ENCODE measurements at regions not wholly inside any gene's neighbourhood (a gene's known extent, or its start where the extent isn't known, plus 50 kb on each side); places are given as distances from the start of the nearest gene placed in this dataset.

- Histone ChIP-seq H3K4me3 (replicated peaks in 1 of 2; ENCODE audit: low read depth in 1 of 2, low read length in 2 of 2) (no peak overlapping the region), H3K27ac (ENCODE audit: low read depth, low read length) (no peak overlapping the region), H3K4me1 (ENCODE audit: control insufficient read depth in 1 of 2, insufficient read depth in 2 of 2, low read length in 2 of 2) (no peaks in the 10 kb centered on the region), H3K9ac (ENCODE audit: low read length) (no peak overlapping the region), H3K4me2 (ENCODE audit: low read length) (no peak overlapping the region), H3K36me3 (ENCODE audit: control insufficient read depth in 1 of 2, insufficient read depth in 2 of 2, low read length in 2 of 2) (no peaks in the 10 kb centered on the region), H4K20me1 (ENCODE audit: insufficient read depth) (no peaks in the 10 kb centered on the region), H3K27me3 (ENCODE audit: insufficient read depth, low read length) (no peaks in the 10 kb centered on the region), H3K9me3 (ENCODE audit: control insufficient read depth in 1 of 2, insufficient read depth in 1 of 2, low read depth in 1 of 2, low read length in 2 of 2) (no peaks in the 10 kb centered on the region), H3K9me2 (ENCODE audit: insufficient read depth) (no peaks in the 10 kb centered on the region), H3K79me2 (ENCODE audit: insufficient read depth, low read length) (no peaks in the 10 kb centered on the region), H2AFZ (ENCODE audit: low read depth, low read length, poor library complexity, severe bottlenecking) (no peak overlapping the region)
- TF ChIP-seq CTCF (IDR thresholded peaks at IDR 0.05 in 2 of 3, conservative IDR thresholded peaks at IDR 0.05 in 1 of 3; ENCODE audit: borderline replicate concordance in 1 of 3, insufficient read depth in 1 of 3, low read depth in 2 of 3, low read length in 2 of 3) = no peak
- no peak for TF ChIP-seq EZH2phosphoT487 (IDR thresholded peaks at IDR 0.05; ENCODE audit: borderline replicate concordance)
- TF ChIP-seq TCF7L2 (IDR thresholded peaks at IDR 0.05; ENCODE audit: borderline replicate concordance, extremely low read depth, insufficient read depth, insufficient read length) = no peak
- TF ChIP-seq ELF1 (IDR thresholded peaks at IDR 0.05; ENCODE audit: borderline replicate concordance, low read depth) = no peak
- TF ChIP-seq SRF (IDR thresholded peaks at IDR 0.05; ENCODE audit: low read depth) = no peak
- no peak for TF ChIP-seq FOSL1 (IDR thresholded peaks at IDR 0.05; ENCODE audit: low read depth)
- TF ChIP-seq YY1 (IDR thresholded peaks at IDR 0.05; ENCODE audit: extremely low read depth, insufficient replicate concordance, low read depth, low read length) = no peak
- no peak for TF ChIP-seq POLR2A (IDR thresholded peaks at IDR 0.05; ENCODE audit: borderline replicate concordance, extremely low read depth, insufficient read depth, insufficient read length)
- no peak for TF ChIP-seq MAX (IDR thresholded peaks at IDR 0.05)
- TF ChIP-seq CBX3 (IDR thresholded peaks at IDR 0.05; ENCODE audit: low read depth) = no peak
- no peak for TF ChIP-seq ZNF274 (IDR thresholded peaks at IDR 0.05; ENCODE audit: low read depth, low read length)
- TF ChIP-seq EGR1 (IDR thresholded peaks at IDR 0.05; ENCODE audit: low read depth) = no peak
- TF ChIP-seq CEBPB (IDR thresholded peaks at IDR 0.05; ENCODE audit: low read depth) = no peak
- TF ChIP-seq SP1 (IDR thresholded peaks at IDR 0.05; ENCODE audit: low read depth) = no peak
- no peak for TF ChIP-seq EZH2 (IDR thresholded peaks at IDR 0.05)
- CTCF ChIA-PET = no interaction called here
- DNase-seq (ENCODE audit: low read depth, low spot score) (no peak), ATAC-seq (no peak)
- intact Hi-C loops (cut with micrococcal nuclease) = loop anchor here (10.0 kb wide), 2 partner anchors 1026 to 1176 kb away; partner anchors contain the start of gene JARID2
- no TSS peak for BruUV-seq (replicated peaks)
- POLR2A ChIA-PET = no interaction called here
- RAD21 ChIA-PET (ENCODE audit: low non-redundant PET in 1 of 2, low total read pairs in 2 of 2, uncharacterized antibody in 2 of 2, unreplicated experiment in 2 of 2) = no interaction called here
These were observed 100.9 kb downstream of the CD83 start for GRCh38 chr6:14218519-14218800.

All from HCT116 (cell line).